Lower lobe of right lung (tissue), 2 donors: ENCODE measurements at regions not wholly inside any gene's neighbourhood (a gene's known extent, or its start where the extent isn't known, plus 50 kb on each side); places are given as distances from the start of the nearest gene placed in this dataset.

Experiments
- ATAC-seq, 2 donors: fragments of 200-7000 bp; cut with Tn5 transposase; one replicate each; pipeline ENCODE4 v1.9.1; 2020 to 2022; ENCODE audit warnings: mild to moderate bottlenecking in 2 of 2, moderate library complexity in 2 of 2
- DNase-seq: peaks from one replicate; pipeline ENCODE4 v3.0.0-alpha.2; 2020
- H3K27ac ChIP-seq: fragments of 200-600 bp; one replicate; pipeline ENCODE4 v1.8.0; 2022
- H3K27me3 ChIP-seq: fragments of 200-600 bp; one replicate; pipeline ENCODE4 v1.8.0; 2022; ENCODE audit warnings: low read depth
- H3K36me3 ChIP-seq: fragments of 200-600 bp; one replicate; pipeline ENCODE4 v1.8.0; 2022; ENCODE audit warnings: mild to moderate bottlenecking
- H3K4me1 ChIP-seq: fragments of 200-600 bp; one replicate; pipeline ENCODE4 v1.8.0; 2022
- H3K4me3 ChIP-seq: fragments of 200-600 bp; one replicate; pipeline ENCODE4 v1.8.0; 2022; ENCODE audit warnings: mild to moderate bottlenecking
- H3K9me3 ChIP-seq: fragments of 200-600 bp; one replicate; pipeline ENCODE4 v1.8.0; 2022
- CTCF ChIP-seq: fragments of 200-600 bp; IDR thresholded peaks from one replicate; pipeline ENCODE4 v1.8.0; 2022; ENCODE audit warnings: antibody characterized with exemption, mild to moderate bottlenecking
- intact Hi-C: fragments of 100-400 bp; cut with DNase I; formaldehyde crosslinking; loops from one replicate; pipeline ENCODE4 v1.11.0; 2022
- donor health status: DM: no; HTN: yes; CAD: no; lungs with severe emphysema.

- intact Hi-C loops = no loop called here
- no peaks in the 10 kb centered on the region for H3K9me3 ChIP-seq
- no peak for TF ChIP-seq CTCF
- ATAC-seq (no peak), DNase-seq (no peak)
- peaks cover 26% of the 10 kb centered on the region for H3K27me3 ChIP-seq
- no peak overlapping the region for H3K27ac ChIP-seq
- peaks cover 10% of the 10 kb centered on the region for H3K4me1 ChIP-seq
- H3K4me3 ChIP-seq = no peak overlapping the region
- H3K36me3 ChIP-seq = no peaks in the 10 kb centered on the region
Measured at GRCh38 chr3:13235897-13236296, 162.7 kb upstream of the IQSEC1 start.

- Histone ChIP-seq H3K27ac (no peak overlapping the region), H3K27me3 (peaks cover 26% of the 10 kb centered on the region), H3K9me3 (no peaks in the 10 kb centered on the region), H3K4me1 (peaks cover 10% of the 10 kb centered on the region), H3K36me3 (no peaks in the 10 kb centered on the region), H3K4me3 (no peak overlapping the region)
- ATAC-seq (no peak), DNase-seq (no peak)
- intact Hi-C loops = no loop called here
- TF ChIP-seq CTCF = no peak
Measured at GRCh38 chr3:13235079-13235478, 161.8 kb upstream of the IQSEC1 start.

GRCh38 chr3:13234666-13235065 lies 161.4 kb upstream of the IQSEC1 start:
- Histone ChIP-seq H3K36me3 (no peaks in the 10 kb centered on the region), H3K27ac (no peak overlapping the region), H3K27me3 (peaks cover 26% of the 10 kb centered on the region), H3K4me1 (peaks cover 10% of the 10 kb centered on the region), H3K4me3 (no peak overlapping the region), H3K9me3 (no peaks in the 10 kb centered on the region)
- intact Hi-C loops = no loop called here
- no peak for DNase-seq
- ATAC-seq = no peak
- no peak for TF ChIP-seq CTCF

GRCh38 chr3:13233487-13234485 lies 160.6 kb upstream of the IQSEC1 start:
- H3K4me1 ChIP-seq = peaks cover 10% of the 10 kb centered on the region
- H3K27ac ChIP-seq = no peak overlapping the region
- no peak overlapping the region for H3K4me3 ChIP-seq
- peaks cover 26% of the 10 kb centered on the region for H3K27me3 ChIP-seq
- no peak for TF ChIP-seq CTCF
- ATAC-seq (peak; percentile 20 to 32), DNase-seq (no peak)
- H3K9me3 ChIP-seq = no peaks in the 10 kb centered on the region
- H3K36me3 ChIP-seq = no peaks in the 10 kb centered on the region
- intact Hi-C loops = no loop called here

- ATAC-seq (no peak), DNase-seq (no peak)
- peaks cover 10% of the 10 kb centered on the region for H3K4me1 ChIP-seq
- peaks cover 26% of the 10 kb centered on the region for H3K27me3 ChIP-seq
- H3K9me3 ChIP-seq = no peaks in the 10 kb centered on the region
- H3K27ac ChIP-seq = no peak overlapping the region
- H3K36me3 ChIP-seq = no peaks in the 10 kb centered on the region
- no peak overlapping the region for H3K4me3 ChIP-seq
- no peak for TF ChIP-seq CTCF
- intact Hi-C loops = no loop called here
Measured at GRCh38 chr3:13231781-13232666, 158.8 kb upstream of the IQSEC1 start.
